Tongue (tissue), 1 donor: ENCODE measurements at regions not wholly inside any gene's neighbourhood (a gene's known extent, or its start where the extent isn't known, plus 50 kb on each side); places are given as distances from the start of the nearest gene placed in this dataset. TPM values are rescaled to one million over a fixed set of nuclear protein-coding genes. Genes with fewer than 3 reads are reported as not detected.

Experiments
- small RNA-seq: library from RNA; depleted of rRNA; stranded (forward); fragments of <200 nt; gene quantifications from one replicate; pipeline ENCODE3, GENCODE V24; 2014; ENCODE audit warnings: low replicate concordance

Small RNA genes lying in the stretch of these regions (small RNA-seq; reads per million reads assigned to genes)
- gene RF00402 (not detected), gene RF02090 (not detected), gene RF02091 (not detected), gene RNA5SP38 (not detected)
